GM12873 (cell line): ENCODE measurements at regions not wholly inside any gene's neighbourhood (a gene's known extent, or its start where the extent isn't known, plus 50 kb on each side); places are given as distances from the start of the nearest gene placed in this dataset.

Experiments
- TF ChIP-seq, protein P1 (sequence below): IDR thresholded peaks from 2 replicates; pipeline ENCODE4 v1.5.1; 2012; ENCODE audit warnings: low read depth, mild to moderate bottlenecking, moderate library complexity, low read length, control low read depth; ENCODE audit not compliant: insufficient read depth; ENCODE audit errors: missing control alignments

DNA sequence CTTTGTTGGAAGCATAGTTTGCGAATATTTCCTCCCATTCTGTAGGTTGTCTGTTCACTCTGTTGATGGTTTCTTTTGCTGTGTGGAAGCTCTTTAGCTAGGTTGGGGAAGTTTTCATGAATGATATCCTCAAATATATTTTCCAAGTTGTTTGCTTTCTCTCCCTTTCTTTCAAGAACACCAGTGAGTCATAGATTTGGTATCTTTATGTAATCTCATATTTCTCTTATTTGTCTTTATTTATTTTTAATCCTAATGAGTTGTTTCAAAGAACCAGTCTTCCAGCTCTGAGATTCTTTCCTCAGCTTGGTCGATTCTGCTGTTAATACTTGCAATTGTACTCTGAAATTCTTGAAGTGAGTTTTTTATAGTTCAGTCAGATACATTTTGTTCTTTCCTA lies 628.0 kb upstream of the ID4 start:
- TF ChIP-seq, protein P1, sequence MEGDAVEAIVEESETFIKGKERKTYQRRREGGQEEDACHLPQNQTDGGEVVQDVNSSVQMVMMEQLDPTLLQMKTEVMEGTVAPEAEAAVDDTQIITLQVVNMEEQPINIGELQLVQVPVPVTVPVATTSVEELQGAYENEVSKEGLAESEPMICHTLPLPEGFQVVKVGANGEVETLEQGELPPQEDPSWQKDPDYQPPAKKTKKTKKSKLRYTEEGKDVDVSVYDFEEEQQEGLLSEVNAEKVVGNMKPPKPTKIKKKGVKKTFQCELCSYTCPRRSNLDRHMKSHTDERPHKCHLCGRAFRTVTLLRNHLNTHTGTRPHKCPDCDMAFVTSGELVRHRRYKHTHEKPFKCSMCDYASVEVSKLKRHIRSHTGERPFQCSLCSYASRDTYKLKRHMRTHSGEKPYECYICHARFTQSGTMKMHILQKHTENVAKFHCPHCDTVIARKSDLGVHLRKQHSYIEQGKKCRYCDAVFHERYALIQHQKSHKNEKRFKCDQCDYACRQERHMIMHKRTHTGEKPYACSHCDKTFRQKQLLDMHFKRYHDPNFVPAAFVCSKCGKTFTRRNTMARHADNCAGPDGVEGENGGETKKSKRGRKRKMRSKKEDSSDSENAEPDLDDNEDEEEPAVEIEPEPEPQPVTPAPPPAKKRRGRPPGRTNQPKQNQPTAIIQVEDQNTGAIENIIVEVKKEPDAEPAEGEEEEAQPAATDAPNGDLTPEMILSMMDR = no peak

DNA sequence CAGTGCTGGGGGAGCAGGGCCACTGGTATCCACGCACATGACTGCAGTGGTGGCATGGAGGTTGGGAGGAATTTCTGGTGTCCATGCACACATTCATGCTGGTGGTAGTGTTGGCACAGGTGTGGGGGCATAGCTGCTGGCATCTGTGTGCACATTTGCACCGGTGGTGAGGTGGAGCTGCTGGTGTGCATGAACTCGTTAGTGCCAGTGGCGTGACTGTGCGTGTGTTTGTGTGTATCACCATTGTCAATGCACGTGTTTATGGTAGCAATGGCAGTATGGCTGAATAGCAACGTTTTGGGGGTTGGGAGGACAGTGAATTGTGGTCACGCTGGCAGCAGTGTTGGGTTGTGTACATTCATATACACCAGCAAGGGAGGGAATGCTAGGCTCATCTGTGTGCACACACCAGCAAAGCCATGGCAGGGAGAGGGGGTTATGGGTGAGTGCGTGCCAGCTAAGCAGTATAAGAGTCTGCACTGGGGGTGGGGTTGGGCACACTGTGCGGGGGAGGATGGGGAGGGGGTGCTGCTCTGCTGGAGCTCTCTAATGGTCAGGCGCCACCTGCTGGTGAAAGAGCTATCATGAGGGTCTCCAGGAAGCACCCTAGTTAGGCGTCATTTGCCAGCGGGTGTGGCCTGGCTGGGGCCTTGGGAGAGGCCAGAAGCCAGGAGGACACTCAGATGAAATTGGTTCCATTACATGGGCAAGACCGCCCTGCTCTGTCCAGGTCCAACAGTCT lies 626.1 kb upstream of the ID4 start:
- TF ChIP-seq, protein P1 = peak; percentile 39

DNA sequence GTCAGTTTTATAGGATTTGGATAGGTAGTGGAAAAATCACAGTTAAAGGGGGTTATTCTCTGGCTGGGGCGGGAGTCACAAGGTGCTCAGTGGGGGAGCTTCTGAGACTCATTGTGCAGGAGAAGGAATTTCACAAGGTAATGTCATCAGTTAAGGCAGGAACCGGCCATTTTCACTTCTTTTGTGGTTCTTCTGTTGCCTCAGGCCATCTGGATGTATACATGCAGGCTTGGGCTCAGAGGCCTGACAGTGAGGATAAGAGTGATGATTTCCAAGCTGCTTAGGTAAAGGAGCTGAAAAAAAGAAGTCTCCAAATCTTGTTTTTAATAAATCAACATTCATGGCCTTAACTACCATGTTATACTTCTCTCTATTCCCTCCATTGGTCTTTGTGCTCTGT lies 622.9 kb upstream of the ID4 start:
- TF ChIP-seq, protein P1 = no peak

DNA sequence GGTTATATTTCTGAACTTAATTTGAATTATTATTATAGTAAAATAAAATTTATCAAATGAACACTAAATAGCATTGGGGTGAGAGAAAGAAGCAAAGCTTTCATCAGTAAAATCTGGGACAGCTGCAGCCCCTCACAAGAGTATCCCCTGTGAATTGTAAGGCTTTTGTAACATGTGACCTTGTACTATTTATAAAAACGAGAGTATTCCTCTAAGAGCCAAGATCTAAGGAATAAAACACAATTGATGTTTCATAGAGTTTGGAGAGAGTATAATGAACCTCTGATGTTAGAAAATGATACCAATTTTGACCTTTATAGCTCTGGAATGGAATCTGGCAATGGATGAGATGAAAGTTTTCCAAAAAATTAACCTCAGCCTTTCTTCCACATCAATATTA lies 617.2 kb upstream of the ID4 start:
- TF ChIP-seq, protein P1 = no peak

DNA sequence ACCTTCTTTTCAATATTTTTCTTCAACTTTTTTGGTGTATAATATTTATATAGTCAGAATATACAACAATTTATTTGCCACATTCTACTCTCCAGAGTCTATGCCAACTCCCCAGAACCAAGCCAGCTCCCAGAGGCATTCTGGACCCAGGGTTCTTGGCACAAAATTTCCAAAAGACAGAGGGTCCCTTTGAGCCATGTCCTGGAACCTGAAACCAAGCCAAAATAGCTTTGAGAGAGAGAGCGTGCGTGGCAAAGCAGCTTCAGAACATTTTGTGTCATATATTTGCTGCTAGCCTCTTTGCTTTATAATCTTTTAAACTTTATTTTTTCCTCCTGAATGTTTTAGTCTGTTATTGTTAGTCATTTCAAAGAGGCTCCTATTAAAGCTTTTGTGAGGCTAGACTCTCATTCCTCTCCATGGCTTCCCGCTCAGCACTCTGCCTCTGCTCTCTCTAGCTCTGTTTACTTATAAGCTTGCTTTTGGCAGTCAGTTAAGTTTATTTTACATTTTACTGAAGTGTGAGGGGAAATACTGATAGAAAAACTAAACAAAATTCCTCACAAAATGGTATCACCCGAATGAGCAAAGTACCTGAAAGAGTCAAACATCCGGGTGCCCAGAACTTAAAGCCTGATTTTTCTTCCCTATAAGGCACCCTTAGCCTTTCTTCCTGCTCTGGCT lies 605.1 kb upstream of the ID4 start:
- TF ChIP-seq, protein P1 = no peak

DNA sequence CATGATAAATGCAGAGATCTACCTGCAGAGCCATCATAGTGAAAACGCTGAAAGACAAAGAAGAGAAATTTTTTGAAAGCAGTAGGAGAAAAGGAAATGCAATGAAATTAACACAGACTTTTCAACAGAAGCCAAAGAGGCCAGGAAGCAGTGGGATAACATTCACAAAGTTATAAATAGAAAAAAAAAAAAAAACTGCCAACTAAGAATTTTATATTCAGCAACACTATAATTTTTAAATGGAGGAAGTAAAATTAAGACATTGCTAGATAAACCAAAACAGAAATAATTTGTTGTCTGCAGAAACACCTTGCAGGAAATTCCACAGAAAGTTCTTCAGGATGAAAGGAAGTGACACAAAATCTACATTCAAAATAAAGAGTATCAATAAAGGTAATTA lies 591.5 kb upstream of the ID4 start:
- TF ChIP-seq, protein P1 = no peak

DNA sequence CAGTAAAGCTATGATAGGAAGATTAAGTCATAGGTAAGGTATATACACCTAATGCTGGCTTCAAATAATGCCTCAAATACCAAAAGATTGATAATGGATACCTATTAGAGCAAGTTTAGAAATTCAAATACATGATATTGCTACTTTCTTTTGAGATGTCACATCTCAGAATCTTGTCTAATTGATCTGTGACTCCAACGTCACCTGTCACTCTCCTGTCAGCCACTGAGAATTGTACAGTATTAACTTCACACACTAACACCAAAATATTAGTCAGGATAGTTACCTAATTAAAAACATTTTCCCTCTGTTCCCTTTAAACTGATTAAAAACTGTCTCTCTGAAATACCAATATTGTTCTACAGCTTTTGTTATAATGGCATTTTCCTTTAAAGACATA lies 575.5 kb upstream of the ID4 start:
- TF ChIP-seq, protein P1 = no peak
